A549 (cell line): ENCODE measurements at regions not wholly inside any gene's neighbourhood (a gene's known extent, or its start where the extent isn't known, plus 50 kb on each side); places are given as distances from the start of the nearest gene placed in this dataset.

ENCODE experiments used
- CTCF ChIP-seq: fragments of >200 bp; sonication (Bioruptor Twin); formaldehyde crosslinking; IDR thresholded peaks from 3 replicates; pipeline ENCODE4 v1.5.1; 2016
- EP300 ChIP-seq, 2 experiments: fragments of >200 bp; sonication (Bioruptor Twin); formaldehyde crosslinking; IDR thresholded peaks; 2 replicates in 1 of 2; 3 replicates in 1 of 2; pipeline ENCODE4 v1.6.1; 2016 to 2017
- MAX ChIP-seq: IDR thresholded peaks from 2 replicates; pipeline ENCODE4 v1.6.1; 2012
- MAZ ChIP-seq: fragments of 150-350 bp; IDR thresholded peaks from 2 replicates; pipeline ENCODE4 v1.6.1; 2014; ENCODE audit warnings: antibody characterized with exemption, low read depth, low read length, borderline replicate concordance
- RAD21 ChIP-seq, 2 experiments: fragments of >200 bp in 1 of 2; sonication (Bioruptor Twin) in 1 of 2; formaldehyde crosslinking in 1 of 2; IDR thresholded peaks in 1 of 2; conservative IDR thresholded peaks in 1 of 2; 2 replicates in 1 of 2; 3 replicates in 1 of 2; pipeline ENCODE4 v1.6.1; 2012 to 2018; ENCODE audit warnings: inconsistent platforms in 1 of 2

- TF ChIP-seq CTCF (no peak), MAX (no peak), MAZ (no peak), RAD21 (conservative IDR thresholded peaks at IDR 0.05 in 1 of 2, IDR thresholded peaks at IDR 0.05 in 1 of 2) (no peak), EP300 (IDR thresholded peaks at IDR 0.05) (no peak)
Observed at GRCh38 chr3:181912384-181912783, 200.7 kb downstream of the SOX2 start.
